ENCODE measurements at regions not wholly inside any gene's neighbourhood (a gene's known extent, or its start where the extent isn't known, plus 50 kb on each side); places are given as distances from the start of the nearest gene placed in this dataset.

DNA sequence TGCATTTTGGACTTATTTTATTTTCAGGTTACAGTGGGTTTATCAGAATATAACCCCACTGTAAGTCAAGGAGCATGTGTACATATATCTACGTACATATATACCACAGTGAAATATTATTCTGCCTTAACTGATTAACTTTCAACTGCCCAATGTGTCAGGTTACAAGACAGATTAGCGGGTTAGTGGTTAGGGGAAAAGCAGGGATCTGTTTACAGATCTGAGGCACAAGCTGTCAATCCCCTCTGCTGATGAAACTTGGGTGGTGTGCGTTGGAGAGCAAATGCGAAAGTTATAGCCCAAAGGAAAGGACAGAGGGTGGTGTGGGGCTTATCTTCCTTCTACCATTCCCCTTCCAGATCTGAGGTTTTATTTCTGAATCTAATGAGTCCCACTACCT lies 238.2 kb upstream of the KCNK2 start:
- H3K9me3 ChIP-seq (ENCODE audit: control insufficient read depth, insufficient read depth, low read depth, low read length): no peaks in the 10 kb centered on the region
- no peak for TF ChIP-seq EZH2 (IDR thresholded peaks at IDR 0.05; ENCODE audit: low read length, missing control alignments)
- TF ChIP-seq, protein P1, sequence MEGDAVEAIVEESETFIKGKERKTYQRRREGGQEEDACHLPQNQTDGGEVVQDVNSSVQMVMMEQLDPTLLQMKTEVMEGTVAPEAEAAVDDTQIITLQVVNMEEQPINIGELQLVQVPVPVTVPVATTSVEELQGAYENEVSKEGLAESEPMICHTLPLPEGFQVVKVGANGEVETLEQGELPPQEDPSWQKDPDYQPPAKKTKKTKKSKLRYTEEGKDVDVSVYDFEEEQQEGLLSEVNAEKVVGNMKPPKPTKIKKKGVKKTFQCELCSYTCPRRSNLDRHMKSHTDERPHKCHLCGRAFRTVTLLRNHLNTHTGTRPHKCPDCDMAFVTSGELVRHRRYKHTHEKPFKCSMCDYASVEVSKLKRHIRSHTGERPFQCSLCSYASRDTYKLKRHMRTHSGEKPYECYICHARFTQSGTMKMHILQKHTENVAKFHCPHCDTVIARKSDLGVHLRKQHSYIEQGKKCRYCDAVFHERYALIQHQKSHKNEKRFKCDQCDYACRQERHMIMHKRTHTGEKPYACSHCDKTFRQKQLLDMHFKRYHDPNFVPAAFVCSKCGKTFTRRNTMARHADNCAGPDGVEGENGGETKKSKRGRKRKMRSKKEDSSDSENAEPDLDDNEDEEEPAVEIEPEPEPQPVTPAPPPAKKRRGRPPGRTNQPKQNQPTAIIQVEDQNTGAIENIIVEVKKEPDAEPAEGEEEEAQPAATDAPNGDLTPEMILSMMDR (conservative IDR thresholded peaks at IDR 0.05 in 1 of 2, IDR thresholded peaks at IDR 0.05 in 1 of 2; ENCODE audit: low read depth in 1 of 2, low read length in 2 of 2): no peak
- H3K36me3 ChIP-seq (ENCODE audit: control insufficient read depth, insufficient read depth, low read length): no peaks in the 10 kb centered on the region
- H3K4me2 ChIP-seq (ENCODE audit: extremely low read depth, insufficient read depth, low read length): no peak overlapping the region
- no peak overlapping the region for H3K9ac ChIP-seq (ENCODE audit: insufficient read depth, low read length)
- no peak overlapping the region for H3K4me3 ChIP-seq (replicated peaks in 1 of 4; ENCODE audit: control extremely low read depth in 1 of 4, insufficient read depth in 1 of 4, low read depth in 3 of 4, low read length in 4 of 4)
- DNase-seq (ENCODE audit: low read depth in 2 of 2): no peak
- no peak overlapping the region for H2AFZ ChIP-seq (ENCODE audit: low read length)
- peaks cover 2% of the 10 kb centered on the region for H3K4me1 ChIP-seq (ENCODE audit: control insufficient read depth, extremely low read depth, insufficient read depth, low read length)
- no peak overlapping the region for H3K27ac ChIP-seq (ENCODE audit: insufficient read depth, low read length)
- no peaks in the 10 kb centered on the region for H3K27me3 ChIP-seq (ENCODE audit: control insufficient read depth, insufficient read depth, low read length)
- H4K20me1 ChIP-seq (ENCODE audit: control insufficient read depth, extremely low read depth, insufficient read depth, low read length): no peaks in the 10 kb centered on the region
- H3K79me2 ChIP-seq (ENCODE audit: control insufficient read depth, insufficient read depth, low read length): no peaks in the 10 kb centered on the region

DNA sequence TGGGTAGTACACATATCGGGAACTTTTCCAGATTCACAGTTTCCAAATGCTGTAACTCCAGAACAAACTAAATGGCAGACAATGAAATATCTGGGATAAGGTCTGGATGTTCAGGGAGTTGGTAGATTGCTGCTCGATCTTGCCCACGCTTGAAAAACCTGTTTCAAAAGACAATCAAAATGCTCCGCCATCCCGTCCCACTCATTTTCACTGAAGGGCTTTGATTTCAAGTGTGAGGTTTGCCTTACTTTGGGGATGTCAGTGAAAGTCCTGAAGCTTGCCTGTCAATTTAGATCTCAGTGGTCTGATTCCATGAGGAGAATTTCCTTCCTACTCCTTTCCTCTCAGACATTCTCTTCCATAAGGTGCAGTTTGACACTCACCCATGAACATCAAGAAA lies 236.3 kb upstream of the KCNK2 start:
- no peak for DNase-seq (ENCODE audit: low read depth in 2 of 2)
- Histone ChIP-seq H3K36me3 (ENCODE audit: control insufficient read depth, insufficient read depth, low read length) (no peaks in the 10 kb centered on the region), H3K9ac (ENCODE audit: insufficient read depth, low read length) (no peak overlapping the region), H3K4me3 (replicated peaks in 1 of 4; ENCODE audit: control extremely low read depth in 1 of 4, insufficient read depth in 1 of 4, low read depth in 3 of 4, low read length in 4 of 4) (no peak overlapping the region), H2AFZ (ENCODE audit: low read length) (no peak overlapping the region), H3K27ac (ENCODE audit: insufficient read depth, low read length) (no peak overlapping the region), H3K4me1 (ENCODE audit: control insufficient read depth, extremely low read depth, insufficient read depth, low read length) (no peaks in the 10 kb centered on the region), H4K20me1 (ENCODE audit: control insufficient read depth, extremely low read depth, insufficient read depth, low read length) (no peaks in the 10 kb centered on the region), H3K9me3 (ENCODE audit: control insufficient read depth, insufficient read depth, low read depth, low read length) (no peaks in the 10 kb centered on the region), H3K79me2 (ENCODE audit: control insufficient read depth, insufficient read depth, low read length) (no peaks in the 10 kb centered on the region), H3K27me3 (ENCODE audit: control insufficient read depth, insufficient read depth, low read length) (no peaks in the 10 kb centered on the region), H3K4me2 (ENCODE audit: extremely low read depth, insufficient read depth, low read length) (no peak overlapping the region)
- no peak for TF ChIP-seq EZH2 (IDR thresholded peaks at IDR 0.05; ENCODE audit: low read length, missing control alignments)

GRCh38 chr1:214847071-214847810 lies 235.3 kb upstream of the KCNK2 start:
- Histone ChIP-seq H3K36me3 (ENCODE audit: control insufficient read depth, insufficient read depth, low read length) (no peaks in the 10 kb centered on the region), H3K27me3 (ENCODE audit: control insufficient read depth, insufficient read depth, low read length) (no peaks in the 10 kb centered on the region), H3K9me3 (ENCODE audit: control insufficient read depth, insufficient read depth, low read depth, low read length) (no peaks in the 10 kb centered on the region), H4K20me1 (ENCODE audit: control insufficient read depth, extremely low read depth, insufficient read depth, low read length) (no peaks in the 10 kb centered on the region), H3K4me3 (replicated peaks in 1 of 4; ENCODE audit: control extremely low read depth in 1 of 4, insufficient read depth in 1 of 4, low read depth in 3 of 4, low read length in 4 of 4) (no peak overlapping the region), H3K4me2 (ENCODE audit: extremely low read depth, insufficient read depth, low read length) (no peak overlapping the region), H3K79me2 (ENCODE audit: control insufficient read depth, insufficient read depth, low read length) (no peaks in the 10 kb centered on the region), H3K4me1 (ENCODE audit: control insufficient read depth, extremely low read depth, insufficient read depth, low read length) (no peaks in the 10 kb centered on the region), H3K27ac (ENCODE audit: insufficient read depth, low read length) (no peak overlapping the region), H3K9ac (ENCODE audit: insufficient read depth, low read length) (no peak overlapping the region), H2AFZ (ENCODE audit: low read length) (no peak overlapping the region)
- DNase-seq (ENCODE audit: low read depth in 2 of 2): no peak
- TF ChIP-seq EZH2 (IDR thresholded peaks at IDR 0.05; ENCODE audit: low read length, missing control alignments): no peak
- TF ChIP-seq, protein P1 (conservative IDR thresholded peaks at IDR 0.05 in 1 of 2, IDR thresholded peaks at IDR 0.05 in 1 of 2; ENCODE audit: low read depth in 1 of 2, low read length in 2 of 2): no peak
